ENCODE measurements at regions not wholly inside any gene's neighbourhood (a gene's known extent, or its start where the extent isn't known, plus 50 kb on each side); places are given as distances from the start of the nearest gene placed in this dataset.

DNA sequence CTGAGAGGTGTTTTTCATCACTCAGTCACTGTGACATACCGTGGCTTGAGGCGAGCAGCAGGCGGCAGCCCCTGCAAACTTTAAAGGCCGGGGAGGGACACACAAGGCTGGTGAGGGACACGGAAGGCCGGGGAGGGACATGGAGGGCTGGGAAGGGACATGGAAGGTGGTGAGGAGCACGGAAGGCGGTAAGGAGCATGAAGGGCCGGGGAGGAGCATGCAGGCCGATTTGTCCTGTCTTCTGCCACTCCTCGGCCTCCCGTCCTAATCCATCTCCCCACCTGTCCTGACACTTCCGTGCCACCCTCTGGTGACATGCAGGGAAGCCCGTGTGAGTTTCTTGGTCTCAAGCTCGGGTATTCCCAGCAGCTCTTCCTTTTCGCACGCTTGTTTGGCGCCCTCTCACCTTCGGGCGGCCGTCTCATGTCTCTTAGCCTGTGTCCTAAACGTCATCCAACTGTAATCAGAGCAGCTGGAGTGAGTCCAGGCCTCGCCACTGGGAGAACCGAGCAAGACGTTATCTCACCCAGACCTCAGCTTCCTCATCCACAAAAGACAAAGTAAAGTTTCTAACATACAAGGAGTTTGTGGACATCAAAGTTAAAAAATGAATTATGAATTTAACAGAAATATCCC, 126.5 kb downstream of the MRPL36 start:
- Histone ChIP-seq H3K9me3 (ENCODE audit: insufficient read depth, low read depth) (peaks cover under 1% of the 10 kb centered on the region; the same call in 1 of the 2 replicates), H3K27me3 (ENCODE audit: insufficient read depth, low read depth) (peaks cover 94% of the 10 kb centered on the region), H3K9me2 (ENCODE audit: insufficient read depth) (no peaks in the 10 kb centered on the region), H4K20me1 (ENCODE audit: insufficient read depth) (no peaks in the 10 kb centered on the region), H3F3A (ENCODE audit: insufficient read depth, low read depth) (no peaks in the 10 kb centered on the region), H3K27ac (no peak overlapping the region), H3K36me3 (ENCODE audit: low read depth) (no peaks in the 10 kb centered on the region), H3K4me1 (replicated peaks; ENCODE audit: insufficient read depth) (no peaks in the 10 kb centered on the region), H2AFZ (no peak overlapping the region), H3K4me3 (no peak overlapping the region), H3K4me2 (no peak overlapping the region), H3K79me2 (ENCODE audit: low read depth) (no peaks in the 10 kb centered on the region)
- POLR2A ChIA-PET (ENCODE audit: unreplicated experiment), result no interaction called here
- BruUV-seq (replicated peaks), result no TSS peak
- TF ChIP-seq EZH2 (IDR thresholded peaks at IDR 0.05; ENCODE audit: low read depth), result 0 out of 2 replicates have a peak, but pooled peaks have one; percentile 47
- no peak for TF ChIP-seq CTCF (conservative IDR thresholded peaks at IDR 0.05)
- intact Hi-C loops (cut with micrococcal nuclease; ENCODE audit: unreplicated experiment), result no loop called here
- CTCF ChIA-PET, result interaction anchor here (0.6 kb wide), 1 partner anchor 9 kb away, joined by 4 read pairs; no protein-coding TSS in a partner anchor
- DNase-seq, result no peak

- peaks cover 92% of the 10 kb centered on the region for H3K27me3 ChIP-seq (ENCODE audit: insufficient read depth, low read depth)
- H3K9me3 ChIP-seq (ENCODE audit: insufficient read depth, low read depth), result no peaks in the 10 kb centered on the region
- TF ChIP-seq CTCF (conservative IDR thresholded peaks at IDR 0.05), result peak; percentile 37
- TF ChIP-seq EZH2 (IDR thresholded peaks at IDR 0.05; ENCODE audit: low read depth), result 0 out of 2 replicates have a peak, but pooled peaks have one; percentile 21
- ChIA-PET POLR2A (ENCODE audit: unreplicated experiment) (no interaction called here), CTCF (no interaction called here)
- H3K4me2 ChIP-seq, result no peak overlapping the region
- no peaks in the 10 kb centered on the region for H3K4me1 ChIP-seq (replicated peaks; ENCODE audit: insufficient read depth)
- H2AFZ ChIP-seq, result no peak overlapping the region
- H3K79me2 ChIP-seq (ENCODE audit: low read depth), result no peaks in the 10 kb centered on the region
- H3K9me2 ChIP-seq (ENCODE audit: insufficient read depth), result no peaks in the 10 kb centered on the region
- no peak overlapping the region for H3K27ac ChIP-seq
- H3K36me3 ChIP-seq (ENCODE audit: low read depth), result no peaks in the 10 kb centered on the region
- no TSS peak for BruUV-seq (replicated peaks)
- intact Hi-C loops (cut with micrococcal nuclease; ENCODE audit: unreplicated experiment), result no loop called here
- no peak for DNase-seq
- H3F3A ChIP-seq (ENCODE audit: insufficient read depth, low read depth), result no peaks in the 10 kb centered on the region
- no peaks in the 10 kb centered on the region for H4K20me1 ChIP-seq (ENCODE audit: insufficient read depth)
- no peak overlapping the region for H3K4me3 ChIP-seq
Observed at GRCh38 chr5:1672396-1672795, 127.2 kb downstream of the MRPL36 start.

GRCh38 chr5:1671351-1671750, 128.3 kb downstream of the MRPL36 start:
- Histone ChIP-seq H3K9me3 (ENCODE audit: insufficient read depth, low read depth) (no peaks in the 10 kb centered on the region), H2AFZ (no peak overlapping the region), H3K4me3 (no peak overlapping the region), H3F3A (ENCODE audit: insufficient read depth, low read depth) (no peaks in the 10 kb centered on the region), H3K36me3 (ENCODE audit: low read depth) (no peaks in the 10 kb centered on the region), H3K4me1 (replicated peaks; ENCODE audit: insufficient read depth) (no peaks in the 10 kb centered on the region), H3K27ac (no peak overlapping the region), H4K20me1 (ENCODE audit: insufficient read depth) (no peaks in the 10 kb centered on the region), H3K79me2 (ENCODE audit: low read depth) (no peaks in the 10 kb centered on the region), H3K9me2 (ENCODE audit: insufficient read depth) (no peaks in the 10 kb centered on the region), H3K4me2 (no peak overlapping the region), H3K27me3 (ENCODE audit: insufficient read depth, low read depth) (peaks cover 88% of the 10 kb centered on the region)
- TF ChIP-seq EZH2 (IDR thresholded peaks at IDR 0.05; ENCODE audit: low read depth) (no peak), CTCF (conservative IDR thresholded peaks at IDR 0.05) (no peak)
- intact Hi-C loops (cut with micrococcal nuclease; ENCODE audit: unreplicated experiment), result no loop called here
- no TSS peak for BruUV-seq (replicated peaks)
- no peak for DNase-seq
- ChIA-PET POLR2A (ENCODE audit: unreplicated experiment) (no interaction called here), CTCF (no interaction called here)

All from PC-9 (cell line).